SK-N-SH (cell line): ENCODE measurements at regions not wholly inside any gene's neighbourhood (a gene's known extent, or its start where the extent isn't known, plus 50 kb on each side); places are given as distances from the start of the nearest gene placed in this dataset.
A peak's percentile ranks its signal among the peaks of the same experiment; 100 is the strongest.

ENCODE experiments used
- CTCF ChIA-PET: fragments of 300-600, 350-600 bp; formaldehyde crosslinking; extraction: SDS; loops from one replicate; lab custom pipeline; 2021; lab: Yijun Ruan, JAX
- POLR2A ChIA-PET: fragments of 350-600 bp; sonication (Branson Sonifier 250); formaldehyde crosslinking; extraction: SDS; loops from one replicate; lab custom pipeline; 2020; ENCODE audit warnings: antibody characterized with exemption, inconsistent platforms; lab: Yijun Ruan, JAX
- DNase-seq: peaks from one replicate; pipeline ENCODE4 v3.0.0; 2012
- H2AFZ ChIP-seq: fragments of 200-600 bp; sonication (generic); 2 replicates; pipeline ENCODE4 v1.8.1; 2016; ENCODE audit warnings: antibody characterized with exemption, mild to moderate bottlenecking, low read depth
- H3F3A ChIP-seq: fragments of 200-600 bp; sonication (generic); replicated peaks from 2 replicates; pipeline ENCODE3; 2016; ENCODE audit warnings: antibody characterized with exemption, mild to moderate bottlenecking; ENCODE audit not compliant: insufficient read depth
- H3K27ac ChIP-seq, 2 experiments: fragments of 200-500 bp in 1 of 2; fragments of 200-600 bp in 1 of 2; sonication (Bioruptor generic) in 1 of 2; sonication (generic), shearing (Covaris generic) in 1 of 2; 2 replicates each; pipeline versions ENCODE4 v1.5.1 to v1.6.1; 2014 to 2016; ENCODE audit warnings: low read depth in 2 of 2, inconsistent platforms in 1 of 2, low read length in 1 of 2, mild to moderate bottlenecking in 1 of 2, mixed read lengths in 1 of 2
- H3K27me3 ChIP-seq: fragments of 200-600 bp; sonication (generic), shearing (Covaris generic); 2 replicates; pipeline ENCODE4 v1.6.1; 2016; ENCODE audit warnings: mixed run types; ENCODE audit not compliant: insufficient read depth
- H3K36me3 ChIP-seq, 2 experiments: fragments of 200-500 bp in 1 of 2; fragments of 200-600 bp in 1 of 2; sonication (Bioruptor generic) in 1 of 2; sonication (generic) in 1 of 2; replicated peaks in 1 of 2; 2 replicates each; pipeline versions ENCODE3 to v1.5.1; 2014 to 2016; ENCODE audit warnings: low read length in 1 of 2, mild to moderate bottlenecking in 1 of 2; ENCODE audit not compliant: insufficient read depth in 2 of 2, control insufficient read depth in 1 of 2
- H3K4me1 ChIP-seq, 2 experiments: fragments of 200-500 bp in 1 of 2; fragments of 200-600 bp in 1 of 2; sonication (Bioruptor generic) in 1 of 2; sonication (generic), shearing (Covaris generic) in 1 of 2; 2 replicates each; pipeline versions ENCODE4 v1.5.1 to v1.6.1; 2014 to 2016; ENCODE audit warnings: low read depth in 1 of 2, low read length in 1 of 2, mixed run types in 1 of 2; ENCODE audit not compliant: insufficient read depth in 2 of 2, control insufficient read depth in 1 of 2
- H3K4me2 ChIP-seq: fragments of 200-600 bp; sonication (generic), shearing (Covaris generic); 2 replicates; pipeline ENCODE4 v1.6.1; 2017; ENCODE audit warnings: mixed run types
- H3K4me3 ChIP-seq, 2 experiments: fragments of 200-500 bp in 1 of 2; fragments of 200-600 bp in 1 of 2; sonication (Bioruptor generic) in 1 of 2; sonication (generic), shearing (Covaris generic) in 1 of 2; 2 replicates each; pipeline versions ENCODE4 v1.5.1 to v1.8.1; 2014 to 2016; ENCODE audit warnings: low read depth in 2 of 2, inconsistent platforms in 1 of 2, low read length in 1 of 2, mild to moderate bottlenecking in 1 of 2, mixed read lengths in 1 of 2, moderate library complexity in 1 of 2
- H3K79me2 ChIP-seq: fragments of 200-600 bp; sonication (generic); 2 replicates; pipeline ENCODE4 v1.8.1; 2017; ENCODE audit warnings: mild to moderate bottlenecking; ENCODE audit not compliant: insufficient read depth
- H3K9ac ChIP-seq: fragments of 200-600 bp; sonication (generic); 2 replicates; pipeline ENCODE4 v1.6.1; 2017; ENCODE audit warnings: mixed run types
- H3K9me2 ChIP-seq: fragments of 200-600 bp; sonication (generic); 2 replicates; pipeline ENCODE4 v1.6.1; 2017; ENCODE audit warnings: mixed run types
- H3K9me3 ChIP-seq: fragments of 200-600 bp; sonication (generic); 2 replicates; pipeline ENCODE4 v1.6.1; 2017; ENCODE audit warnings: mixed run types, mild to moderate bottlenecking, moderate library complexity
- H4K20me1 ChIP-seq: fragments of 200-600 bp; sonication (generic); 2 replicates; pipeline ENCODE4 v1.6.1; 2017; ENCODE audit warnings: mild to moderate bottlenecking, mixed run types; ENCODE audit not compliant: insufficient read depth
- CHD2 ChIP-seq: fragments of 150-350 bp; IDR thresholded peaks from 2 replicates; pipeline ENCODE4 v1.6.1; 2018; ENCODE audit warnings: low read length; ENCODE audit not compliant: partially characterized antibody
- ELF1 ChIP-seq: IDR thresholded peaks from 2 replicates; pipeline ENCODE4 v1.4.0; 2012
- EP300 ChIP-seq, 2 experiments: IDR thresholded peaks; 2 replicates each; pipeline versions ENCODE4 v1.4.0 to v1.6.1; 2012; ENCODE audit warnings: borderline replicate concordance in 1 of 2, low read depth in 1 of 2, low read length in 1 of 2
- FOXJ3 ChIP-seq: sonication (generic); formaldehyde crosslinking; IDR thresholded peaks from 2 replicates; pipeline ENCODE4 v1.5.1; 2020; ENCODE audit warnings: mild to moderate bottlenecking, missing genetic modification reagents
- FOXM1 ChIP-seq: IDR thresholded peaks from 2 replicates; pipeline ENCODE4 v1.4.0; 2012; ENCODE audit warnings: low read depth, mild to moderate bottlenecking
- GABPA ChIP-seq: IDR thresholded peaks from 2 replicates; pipeline ENCODE4 v1.4.0; 2012; ENCODE audit warnings: low read depth, mild to moderate bottlenecking
- GATA2 ChIP-seq: sonication (generic); formaldehyde crosslinking; IDR thresholded peaks from 2 replicates; pipeline ENCODE4 v1.5.0; 2020; ENCODE audit warnings: mild to moderate bottlenecking, missing genetic modification reagents
- IRF3 ChIP-seq: fragments of 150-350 bp; IDR thresholded peaks from 2 replicates; pipeline ENCODE4 v1.6.1; 2016; ENCODE audit warnings: mild to moderate bottlenecking, low read depth, low read length
- JUND ChIP-seq: IDR thresholded peaks from 2 replicates; pipeline ENCODE4 v1.4.0; 2012
- MEF2A ChIP-seq: IDR thresholded peaks from 2 replicates; pipeline ENCODE4 v1.4.0; 2012; ENCODE audit warnings: low read depth, borderline replicate concordance
- NFIC ChIP-seq: IDR thresholded peaks from 2 replicates; pipeline ENCODE4 v1.4.0; 2012; ENCODE audit warnings: borderline replicate concordance
- NRF1 ChIP-seq: IDR thresholded peaks from 2 replicates; pipeline ENCODE4 v1.6.1; 2012; ENCODE audit warnings: low read depth, mild to moderate bottlenecking, low read length
- RAD21 ChIP-seq: IDR thresholded peaks from 2 replicates; pipeline ENCODE4 v1.6.1; 2012; ENCODE audit warnings: mild to moderate bottlenecking, low read length
- RCOR1 ChIP-seq: fragments of 150-350 bp; IDR thresholded peaks from 2 replicates; pipeline ENCODE4 v1.6.1; 2017; ENCODE audit warnings: antibody characterized with exemption, low read length
- RXRA ChIP-seq: IDR thresholded peaks from 2 replicates; pipeline ENCODE4 v1.4.0; 2012; ENCODE audit warnings: low read depth, mild to moderate bottlenecking, borderline replicate concordance
- SMC3 ChIP-seq: IDR thresholded peaks from 2 replicates; pipeline ENCODE4 v1.6.1; 2012; ENCODE audit warnings: low read depth, low read length, improper control_type of control experiment
- TCF12 ChIP-seq: IDR thresholded peaks from 2 replicates; pipeline ENCODE4 v1.4.0; 2012
- USF2 ChIP-seq: fragments of 150-350 bp; IDR thresholded peaks from 2 replicates; pipeline ENCODE4 v1.6.1; 2017; ENCODE audit warnings: antibody characterized with exemption, low read length, low read depth, borderline replicate concordance
- YY1 ChIP-seq: IDR thresholded peaks from 2 replicates; pipeline ENCODE4 v1.4.0; 2012; ENCODE audit warnings: low read depth, mild to moderate bottlenecking
- WGBS: methylation state at CpG from one replicate; pipeline ENCODE4 v1.1.6; 2017; ENCODE audit warnings: low lambda C conversion rate; 5-methylcytosine and 5-hydroxymethylcytosine counted together

GRCh38 chr2:117691595-117691994, 122.9 kb upstream of the DDX18 start:
- H3K79me2 ChIP-seq, result no peaks in the 10 kb centered on the region
- no peak overlapping the region for H3K4me2 ChIP-seq
- no peaks in the 10 kb centered on the region for H4K20me1 ChIP-seq
- H3K9me2 ChIP-seq, result no peaks in the 10 kb centered on the region
- H3K27me3 ChIP-seq, result no peaks in the 10 kb centered on the region
- POLR2A ChIA-PET, result interaction anchor here (0.6 to 3.4 kb wide), 8 partner anchors 22 to 422 kb away, joined by 3 to 30 read pairs (median 8); no protein-coding TSS in a partner anchor
- CTCF ChIA-PET, result interaction anchor here (1.1 to 1.5 kb wide), 4 partner anchors 16 to 80 kb away, joined by 3 to 6 read pairs (median 4); no protein-coding TSS in a partner anchor
- peaks cover 0 to 37% of the 10 kb centered on the region in 2 experiments; a peak in 2 of 4 replicates for H3K4me1 ChIP-seq
- H3K9ac ChIP-seq, result no peak overlapping the region
- WGBS, result 22% methylated on average over 2 of the region's 2 CpGs
- H3K27ac ChIP-seq, result peak overlapping the region in 1 of 2 experiments; percentile 99; a peak in 2 of 4 replicates
- H3K9me3 ChIP-seq, result no peaks in the 10 kb centered on the region
- no peak overlapping the region for H2AFZ ChIP-seq
- no peaks in the 10 kb centered on the region for H3K36me3 ChIP-seq
- no peak for TF ChIP-seq GABPA
- TF ChIP-seq RAD21, result peak; percentile 5; the same call in 1 of the 2 replicates
- no peak; the same call in 1 of the 2 replicates for TF ChIP-seq SMC3
- TF ChIP-seq MEF2A, result no peak
- TF ChIP-seq NFIC, result no peak
- TF ChIP-seq RCOR1, result no peak
- TF ChIP-seq USF2, result no peak
- no peak for TF ChIP-seq YY1
- TF ChIP-seq NRF1, result no peak
- TF ChIP-seq CHD2, result peak; percentile 14
- TF ChIP-seq TCF12, result no peak
- TF ChIP-seq EP300 (IDR thresholded peaks at IDR 0.05; ENCODE audit: borderline replicate concordance in 1 of 2, low read depth in 1 of 2, low read length in 1 of 2), result peak in 1 of 2 experiments; percentile 89; a peak in 2 of 4 replicates
- no peak for TF ChIP-seq ELF1
- TF ChIP-seq GATA2 (CRISPR knock-in tag), result peak; percentile 33; the same call in 1 of the 2 replicates
- no peak for TF ChIP-seq IRF3
- no peak for TF ChIP-seq FOXM1
- TF ChIP-seq JUND, result no peak
- TF ChIP-seq RXRA, result no peak
- TF ChIP-seq FOXJ3 (CRISPR knock-in tag), result no peak
- no peak for DNase-seq
- H3F3A ChIP-seq, result no peaks in the 10 kb centered on the region
- no peak overlapping the region for H3K4me3 ChIP-seq
